SK-N-SH (cell line): ENCODE measurements at regions not wholly inside any gene's neighbourhood (a gene's known extent, or its start where the extent isn't known, plus 50 kb on each side); places are given as distances from the start of the nearest gene placed in this dataset.

Experiments
- CTCF ChIA-PET: fragments of 300-600, 350-600 bp; formaldehyde crosslinking; extraction: SDS; loops from one replicate; lab custom pipeline; 2021; lab: Yijun Ruan, JAX
- POLR2A ChIA-PET: fragments of 350-600 bp; sonication (Branson Sonifier 250); formaldehyde crosslinking; extraction: SDS; loops from one replicate; lab custom pipeline; 2020; ENCODE audit warnings: antibody characterized with exemption, inconsistent platforms; lab: Yijun Ruan, JAX
- DNase-seq: peaks from one replicate; pipeline ENCODE4 v3.0.0; 2012
- H2AFZ ChIP-seq: fragments of 200-600 bp; sonication (generic); 2 replicates; pipeline ENCODE4 v1.8.1; 2016; ENCODE audit warnings: antibody characterized with exemption, mild to moderate bottlenecking, low read depth
- H3F3A ChIP-seq: fragments of 200-600 bp; sonication (generic); replicated peaks from 2 replicates; pipeline ENCODE3; 2016; ENCODE audit warnings: antibody characterized with exemption, mild to moderate bottlenecking; ENCODE audit not compliant: insufficient read depth
- H3K27ac ChIP-seq, 2 experiments: fragments of 200-500 bp in 1 of 2; fragments of 200-600 bp in 1 of 2; sonication (Bioruptor generic) in 1 of 2; sonication (generic), shearing (Covaris generic) in 1 of 2; 2 replicates each; pipeline versions ENCODE4 v1.5.1 to v1.6.1; 2014 to 2016; ENCODE audit warnings: low read depth in 2 of 2, inconsistent platforms in 1 of 2, low read length in 1 of 2, mild to moderate bottlenecking in 1 of 2, mixed read lengths in 1 of 2
- H3K27me3 ChIP-seq: fragments of 200-600 bp; sonication (generic), shearing (Covaris generic); 2 replicates; pipeline ENCODE4 v1.6.1; 2016; ENCODE audit warnings: mixed run types; ENCODE audit not compliant: insufficient read depth
- H3K36me3 ChIP-seq, 2 experiments: fragments of 200-500 bp in 1 of 2; fragments of 200-600 bp in 1 of 2; sonication (Bioruptor generic) in 1 of 2; sonication (generic) in 1 of 2; replicated peaks in 1 of 2; 2 replicates each; pipeline versions ENCODE3 to v1.5.1; 2014 to 2016; ENCODE audit warnings: low read length in 1 of 2, mild to moderate bottlenecking in 1 of 2; ENCODE audit not compliant: insufficient read depth in 2 of 2, control insufficient read depth in 1 of 2
- H3K4me1 ChIP-seq, 2 experiments: fragments of 200-500 bp in 1 of 2; fragments of 200-600 bp in 1 of 2; sonication (Bioruptor generic) in 1 of 2; sonication (generic), shearing (Covaris generic) in 1 of 2; 2 replicates each; pipeline versions ENCODE4 v1.5.1 to v1.6.1; 2014 to 2016; ENCODE audit warnings: low read depth in 1 of 2, low read length in 1 of 2, mixed run types in 1 of 2; ENCODE audit not compliant: insufficient read depth in 2 of 2, control insufficient read depth in 1 of 2
- H3K4me2 ChIP-seq: fragments of 200-600 bp; sonication (generic), shearing (Covaris generic); 2 replicates; pipeline ENCODE4 v1.6.1; 2017; ENCODE audit warnings: mixed run types
- H3K4me3 ChIP-seq, 2 experiments: fragments of 200-500 bp in 1 of 2; fragments of 200-600 bp in 1 of 2; sonication (Bioruptor generic) in 1 of 2; sonication (generic), shearing (Covaris generic) in 1 of 2; 2 replicates each; pipeline versions ENCODE4 v1.5.1 to v1.8.1; 2014 to 2016; ENCODE audit warnings: low read depth in 2 of 2, inconsistent platforms in 1 of 2, low read length in 1 of 2, mild to moderate bottlenecking in 1 of 2, mixed read lengths in 1 of 2, moderate library complexity in 1 of 2
- H3K79me2 ChIP-seq: fragments of 200-600 bp; sonication (generic); 2 replicates; pipeline ENCODE4 v1.8.1; 2017; ENCODE audit warnings: mild to moderate bottlenecking; ENCODE audit not compliant: insufficient read depth
- H3K9ac ChIP-seq: fragments of 200-600 bp; sonication (generic); 2 replicates; pipeline ENCODE4 v1.6.1; 2017; ENCODE audit warnings: mixed run types
- H3K9me2 ChIP-seq: fragments of 200-600 bp; sonication (generic); 2 replicates; pipeline ENCODE4 v1.6.1; 2017; ENCODE audit warnings: mixed run types
- H3K9me3 ChIP-seq: fragments of 200-600 bp; sonication (generic); 2 replicates; pipeline ENCODE4 v1.6.1; 2017; ENCODE audit warnings: mixed run types, mild to moderate bottlenecking, moderate library complexity
- H4K20me1 ChIP-seq: fragments of 200-600 bp; sonication (generic); 2 replicates; pipeline ENCODE4 v1.6.1; 2017; ENCODE audit warnings: mild to moderate bottlenecking, mixed run types; ENCODE audit not compliant: insufficient read depth
- CHD2 ChIP-seq: fragments of 150-350 bp; IDR thresholded peaks from 2 replicates; pipeline ENCODE4 v1.6.1; 2018; ENCODE audit warnings: low read length; ENCODE audit not compliant: partially characterized antibody
- ELF1 ChIP-seq: IDR thresholded peaks from 2 replicates; pipeline ENCODE4 v1.4.0; 2012
- EP300 ChIP-seq, 2 experiments: IDR thresholded peaks; 2 replicates each; pipeline versions ENCODE4 v1.4.0 to v1.6.1; 2012; ENCODE audit warnings: borderline replicate concordance in 1 of 2, low read depth in 1 of 2, low read length in 1 of 2
- FOXJ3 ChIP-seq: sonication (generic); formaldehyde crosslinking; IDR thresholded peaks from 2 replicates; pipeline ENCODE4 v1.5.1; 2020; ENCODE audit warnings: mild to moderate bottlenecking, missing genetic modification reagents
- FOXM1 ChIP-seq: IDR thresholded peaks from 2 replicates; pipeline ENCODE4 v1.4.0; 2012; ENCODE audit warnings: low read depth, mild to moderate bottlenecking
- GATA2 ChIP-seq: sonication (generic); formaldehyde crosslinking; IDR thresholded peaks from 2 replicates; pipeline ENCODE4 v1.5.0; 2020; ENCODE audit warnings: mild to moderate bottlenecking, missing genetic modification reagents
- NFIC ChIP-seq: IDR thresholded peaks from 2 replicates; pipeline ENCODE4 v1.4.0; 2012; ENCODE audit warnings: borderline replicate concordance
- NRF1 ChIP-seq: IDR thresholded peaks from 2 replicates; pipeline ENCODE4 v1.6.1; 2012; ENCODE audit warnings: low read depth, mild to moderate bottlenecking, low read length
- POLR2AphosphoS5 ChIP-seq: IDR thresholded peaks from 2 replicates; pipeline ENCODE4 v1.6.1; 2012; ENCODE audit warnings: low read depth, low read length
- RCOR1 ChIP-seq: fragments of 150-350 bp; IDR thresholded peaks from 2 replicates; pipeline ENCODE4 v1.6.1; 2017; ENCODE audit warnings: antibody characterized with exemption, low read length
- SMC3 ChIP-seq: IDR thresholded peaks from 2 replicates; pipeline ENCODE4 v1.6.1; 2012; ENCODE audit warnings: low read depth, low read length, improper control_type of control experiment
- TAF1 ChIP-seq: IDR thresholded peaks from 2 replicates; pipeline ENCODE4 v1.6.1; 2012; ENCODE audit warnings: low read depth, mild to moderate bottlenecking, low read length, moderate library complexity, borderline replicate concordance
- TCF12 ChIP-seq: IDR thresholded peaks from 2 replicates; pipeline ENCODE4 v1.4.0; 2012
- WGBS: methylation state at CpG from one replicate; pipeline ENCODE4 v1.1.6; 2017; ENCODE audit warnings: low lambda C conversion rate; 5-methylcytosine and 5-hydroxymethylcytosine counted together
- TF ChIP-seq, protein P1 (sequence below): IDR thresholded peaks from 2 replicates; pipeline ENCODE4 v1.4.0; 2012; ENCODE audit warnings: low read depth
- TF ChIP-seq, protein P2 (sequence below): IDR thresholded peaks from 2 replicates; pipeline ENCODE4 v1.6.1; 2012; ENCODE audit warnings: mild to moderate bottlenecking, low read depth, low read length, moderate library complexity
- TF ChIP-seq, protein P3 (sequence below): fragments of 150-350 bp; IDR thresholded peaks from 2 replicates; pipeline ENCODE4 v1.6.1; 2017; ENCODE audit warnings: antibody characterized with exemption, low read length, low read depth, borderline replicate concordance
- TF ChIP-seq, protein P4 (sequence below): fragments of 200-600 bp; sonication (generic); IDR thresholded peaks from 2 replicates; pipeline ENCODE4 v1.6.1; 2017; ENCODE audit warnings: antibody characterized with exemption, mild to moderate bottlenecking, moderate library complexity

DNA sequence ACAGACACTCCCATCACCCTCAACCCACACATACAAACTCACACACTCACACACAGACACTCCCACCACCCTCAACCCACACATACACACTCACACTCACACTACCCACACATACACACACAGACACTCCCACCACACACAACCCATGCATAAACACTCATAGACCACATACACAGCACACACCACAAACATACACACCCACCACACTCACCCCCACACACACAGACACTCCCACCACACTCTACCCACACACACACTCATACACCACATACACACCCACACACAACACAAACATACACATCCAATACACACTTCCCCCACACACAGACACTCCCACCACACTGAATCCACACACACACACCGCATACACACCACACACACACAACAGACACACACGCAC is 521.2 kb downstream of the TCERG1L start:
- POLR2A ChIA-PET, result no interaction called here
- WGBS, result 14% methylated on average over 2 of the region's 2 CpGs
- peaks cover 0 to 3% of the 10 kb centered on the region in 2 experiments; a peak in 1 of 4 replicates for H3K4me1 ChIP-seq

DNA sequence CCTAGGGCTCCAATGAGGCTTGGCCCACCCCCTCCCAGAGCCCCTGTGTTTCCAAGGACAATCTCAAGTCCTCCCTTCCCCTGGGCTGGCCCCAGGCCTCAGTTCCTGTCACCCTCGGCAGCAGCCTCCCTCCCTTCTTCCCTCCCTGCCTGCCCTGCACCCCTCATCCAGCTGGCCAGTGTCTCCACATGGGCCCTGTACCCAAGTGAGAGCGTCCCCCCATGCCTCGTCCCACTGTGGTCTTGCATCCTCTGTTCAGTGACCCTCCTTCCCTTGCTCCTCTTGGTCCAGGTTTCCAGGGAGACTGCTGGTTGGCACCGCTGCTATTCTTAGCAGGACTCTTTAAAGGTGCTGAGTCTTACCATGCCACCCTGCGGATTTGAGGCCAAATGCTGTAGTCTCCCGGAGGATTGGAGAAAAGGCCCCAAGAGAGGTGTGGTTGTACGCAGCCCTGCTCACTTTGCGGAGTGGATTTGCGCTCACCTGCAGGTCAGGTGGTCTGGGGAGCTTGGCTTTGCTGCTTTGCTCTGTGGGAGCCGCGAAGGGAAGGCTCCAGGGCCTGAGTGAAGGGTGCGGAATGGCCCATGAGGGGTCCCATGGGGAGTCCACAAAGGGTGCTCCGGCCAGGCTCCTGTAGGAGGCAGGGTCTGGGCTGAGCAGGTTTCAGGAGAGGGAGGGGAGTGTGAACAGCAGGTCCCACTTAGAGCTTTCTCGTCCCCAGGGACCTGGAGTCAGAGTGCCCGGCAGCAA is 519.2 kb downstream of the TCERG1L start:
- Histone ChIP-seq H3K27ac (no peak overlapping the region), H3K4me2 (no peak overlapping the region), H2AFZ (no peak overlapping the region), H3K4me3 (no peak overlapping the region), H3K36me3 (no peaks in the 10 kb centered on the region), H3K9me2 (no peaks in the 10 kb centered on the region), H4K20me1 (no peaks in the 10 kb centered on the region), H3K4me1 (peaks cover 0 to 3% of the 10 kb centered on the region in 2 experiments; a peak in 1 of 4 replicates), H3K27me3 (no peaks in the 10 kb centered on the region), H3F3A (no peaks in the 10 kb centered on the region), H3K9me3 (no peaks in the 10 kb centered on the region), H3K79me2 (no peaks in the 10 kb centered on the region), H3K9ac (no peak overlapping the region)
- ChIA-PET CTCF (no interaction called here), POLR2A (no interaction called here)
- 54% methylated on average over 8 of the region's 15 CpGs for WGBS
- DNase-seq, result no peak
- no peak for TF ChIP-seq TCF12
- TF ChIP-seq, protein P1, sequence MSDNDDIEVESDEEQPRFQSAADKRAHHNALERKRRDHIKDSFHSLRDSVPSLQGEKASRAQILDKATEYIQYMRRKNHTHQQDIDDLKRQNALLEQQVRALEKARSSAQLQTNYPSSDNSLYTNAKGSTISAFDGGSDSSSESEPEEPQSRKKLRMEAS, result no peak
- TF ChIP-seq NFIC, result no peak
- no peak for TF ChIP-seq SMC3
- no peak for TF ChIP-seq RCOR1
- no peak for TF ChIP-seq NRF1
- no peak for TF ChIP-seq TAF1
- TF ChIP-seq ELF1, result no peak
- TF ChIP-seq, protein P2, sequence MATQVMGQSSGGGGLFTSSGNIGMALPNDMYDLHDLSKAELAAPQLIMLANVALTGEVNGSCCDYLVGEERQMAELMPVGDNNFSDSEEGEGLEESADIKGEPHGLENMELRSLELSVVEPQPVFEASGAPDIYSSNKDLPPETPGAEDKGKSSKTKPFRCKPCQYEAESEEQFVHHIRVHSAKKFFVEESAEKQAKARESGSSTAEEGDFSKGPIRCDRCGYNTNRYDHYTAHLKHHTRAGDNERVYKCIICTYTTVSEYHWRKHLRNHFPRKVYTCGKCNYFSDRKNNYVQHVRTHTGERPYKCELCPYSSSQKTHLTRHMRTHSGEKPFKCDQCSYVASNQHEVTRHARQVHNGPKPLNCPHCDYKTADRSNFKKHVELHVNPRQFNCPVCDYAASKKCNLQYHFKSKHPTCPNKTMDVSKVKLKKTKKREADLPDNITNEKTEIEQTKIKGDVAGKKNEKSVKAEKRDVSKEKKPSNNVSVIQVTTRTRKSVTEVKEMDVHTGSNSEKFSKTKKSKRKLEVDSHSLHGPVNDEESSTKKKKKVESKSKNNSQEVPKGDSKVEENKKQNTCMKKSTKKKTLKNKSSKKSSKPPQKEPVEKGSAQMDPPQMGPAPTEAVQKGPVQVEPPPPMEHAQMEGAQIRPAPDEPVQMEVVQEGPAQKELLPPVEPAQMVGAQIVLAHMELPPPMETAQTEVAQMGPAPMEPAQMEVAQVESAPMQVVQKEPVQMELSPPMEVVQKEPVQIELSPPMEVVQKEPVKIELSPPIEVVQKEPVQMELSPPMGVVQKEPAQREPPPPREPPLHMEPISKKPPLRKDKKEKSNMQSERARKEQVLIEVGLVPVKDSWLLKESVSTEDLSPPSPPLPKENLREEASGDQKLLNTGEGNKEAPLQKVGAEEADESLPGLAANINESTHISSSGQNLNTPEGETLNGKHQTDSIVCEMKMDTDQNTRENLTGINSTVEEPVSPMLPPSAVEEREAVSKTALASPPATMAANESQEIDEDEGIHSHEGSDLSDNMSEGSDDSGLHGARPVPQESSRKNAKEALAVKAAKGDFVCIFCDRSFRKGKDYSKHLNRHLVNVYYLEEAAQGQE, result no peak
- TF ChIP-seq POLR2AphosphoS5, result no peak
- no peak for TF ChIP-seq EP300 (IDR thresholded peaks at IDR 0.05; ENCODE audit: borderline replicate concordance in 1 of 2, low read depth in 1 of 2, low read length in 1 of 2)
- no peak for TF ChIP-seq GATA2
- TF ChIP-seq, protein P3, sequence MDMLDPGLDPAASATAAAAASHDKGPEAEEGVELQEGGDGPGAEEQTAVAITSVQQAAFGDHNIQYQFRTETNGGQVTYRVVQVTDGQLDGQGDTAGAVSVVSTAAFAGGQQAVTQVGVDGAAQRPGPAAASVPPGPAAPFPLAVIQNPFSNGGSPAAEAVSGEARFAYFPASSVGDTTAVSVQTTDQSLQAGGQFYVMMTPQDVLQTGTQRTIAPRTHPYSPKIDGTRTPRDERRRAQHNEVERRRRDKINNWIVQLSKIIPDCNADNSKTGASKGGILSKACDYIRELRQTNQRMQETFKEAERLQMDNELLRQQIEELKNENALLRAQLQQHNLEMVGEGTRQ, result no peak
- TF ChIP-seq, protein P4, sequence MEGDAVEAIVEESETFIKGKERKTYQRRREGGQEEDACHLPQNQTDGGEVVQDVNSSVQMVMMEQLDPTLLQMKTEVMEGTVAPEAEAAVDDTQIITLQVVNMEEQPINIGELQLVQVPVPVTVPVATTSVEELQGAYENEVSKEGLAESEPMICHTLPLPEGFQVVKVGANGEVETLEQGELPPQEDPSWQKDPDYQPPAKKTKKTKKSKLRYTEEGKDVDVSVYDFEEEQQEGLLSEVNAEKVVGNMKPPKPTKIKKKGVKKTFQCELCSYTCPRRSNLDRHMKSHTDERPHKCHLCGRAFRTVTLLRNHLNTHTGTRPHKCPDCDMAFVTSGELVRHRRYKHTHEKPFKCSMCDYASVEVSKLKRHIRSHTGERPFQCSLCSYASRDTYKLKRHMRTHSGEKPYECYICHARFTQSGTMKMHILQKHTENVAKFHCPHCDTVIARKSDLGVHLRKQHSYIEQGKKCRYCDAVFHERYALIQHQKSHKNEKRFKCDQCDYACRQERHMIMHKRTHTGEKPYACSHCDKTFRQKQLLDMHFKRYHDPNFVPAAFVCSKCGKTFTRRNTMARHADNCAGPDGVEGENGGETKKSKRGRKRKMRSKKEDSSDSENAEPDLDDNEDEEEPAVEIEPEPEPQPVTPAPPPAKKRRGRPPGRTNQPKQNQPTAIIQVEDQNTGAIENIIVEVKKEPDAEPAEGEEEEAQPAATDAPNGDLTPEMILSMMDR, result no peak
- TF ChIP-seq FOXM1, result no peak

More for the DNA sequence above, 521.2 kb downstream of the TCERG1L start:
- Histone ChIP-seq H3K36me3 (no peaks in the 10 kb centered on the region), H3K4me3 (no peak overlapping the region), H4K20me1 (no peaks in the 10 kb centered on the region), H3K9me2 (no peaks in the 10 kb centered on the region), H3K27me3 (no peaks in the 10 kb centered on the region), H2AFZ (no peak overlapping the region), H3K9ac (no peak overlapping the region), H3K9me3 (no peaks in the 10 kb centered on the region), H3K27ac (no peak overlapping the region), H3F3A (no peaks in the 10 kb centered on the region), H3K79me2 (no peaks in the 10 kb centered on the region), H3K4me2 (no peak overlapping the region)
- no peak for TF ChIP-seq FOXJ3 (CRISPR knock-in tag)
- no peak for TF ChIP-seq GATA2
- no peak for TF ChIP-seq CHD2
- CTCF ChIA-PET, result no interaction called here
- no peak for DNase-seq
